WTC11 (cell line): ENCODE measurements at regions not wholly inside any gene's neighbourhood (a gene's known extent, or its start where the extent isn't known, plus 50 kb on each side); places are given as distances from the start of the nearest gene placed in this dataset.

Experiments
- ATAC-seq: fragments of 200-7000 bp; cut with Tn5 transposase; 2 replicates; pipeline ENCODE4 v1.10.0; 2021; ENCODE audit warnings: mild to moderate bottlenecking, moderate library complexity
- CTCF ChIA-PET: fragments of 300-600 bp; sonication (Branson Sonifier 250); formaldehyde crosslinking; loops from one replicate; lab custom pipeline; 2021; ENCODE audit warnings: antibody characterized with exemption; lab: Charles Lee
- POLR2A ChIA-PET: fragments of 350-600 bp; sonication (Branson Sonifier 250); formaldehyde crosslinking; loops from one replicate; lab custom pipeline; 2021; ENCODE audit warnings: antibody characterized with exemption; lab: Charles Lee
- DNase-seq: peaks from one replicate; pipeline ENCODE4 v3.0.0; 2021; ENCODE audit warnings: low spot score
- H3K27ac Mint-ChIP-seq: 2 replicates; pipeline ENCODE4 v1.8.0; 2021; ENCODE audit warnings: mixed read lengths
- H3K27me3 Mint-ChIP-seq: 2 replicates; pipeline ENCODE4 v1.8.0; 2021; ENCODE audit warnings: low read depth, mild to moderate bottlenecking, moderate library complexity, mixed read lengths
- H3K36me3 Mint-ChIP-seq: 2 replicates; pipeline ENCODE4 v1.8.0; 2021; ENCODE audit warnings: mixed read lengths
- H3K4me1 Mint-ChIP-seq: 2 replicates; pipeline ENCODE4 v1.8.0; 2022; ENCODE audit warnings: mixed read lengths
- H3K4me3 Mint-ChIP-seq: 2 replicates; pipeline ENCODE4 v1.8.0; 2021; ENCODE audit warnings: mild to moderate bottlenecking, moderate library complexity, mixed read lengths
- H3K9me3 Mint-ChIP-seq: 2 replicates; pipeline ENCODE4 v1.8.0; 2021; ENCODE audit warnings: mixed read lengths
- CBFB ChIP-seq: sonication (generic); formaldehyde crosslinking; IDR thresholded peaks from 2 replicates; pipeline ENCODE4 v1.8.1; 2022; ENCODE audit warnings: mild to moderate bottlenecking, low read depth, missing genetic modification reagents
- FOXJ3 ChIP-seq: sonication (generic); formaldehyde crosslinking; IDR thresholded peaks from 2 replicates; pipeline ENCODE4 v1.9.0; 2021; ENCODE audit warnings: missing genetic modification reagents, mild to moderate bottlenecking, borderline replicate concordance
- FOXK1 ChIP-seq: sonication (generic); formaldehyde crosslinking; IDR thresholded peaks from 2 replicates; pipeline ENCODE4 v1.8.0; 2022; ENCODE audit warnings: mild to moderate bottlenecking, moderate library complexity, missing genetic modification reagents
- MYBL2 ChIP-seq: sonication (generic); formaldehyde crosslinking; IDR thresholded peaks from 2 replicates; pipeline ENCODE4 v1.8.1; 2023; ENCODE audit warnings: mild to moderate bottlenecking, moderate library complexity, missing genetic modification reagents
- NFYB ChIP-seq: sonication (generic); formaldehyde crosslinking; conservative IDR thresholded peaks from 2 replicates; pipeline ENCODE4 v1.8.0; 2022; ENCODE audit warnings: low read depth, missing genetic modification reagents
- SMAD3 ChIP-seq: sonication (generic); formaldehyde crosslinking; IDR thresholded peaks from 2 replicates; pipeline ENCODE4 v1.8.0; 2022; ENCODE audit warnings: missing genetic modification reagents, mild to moderate bottlenecking, borderline replicate concordance
- TP53 ChIP-seq: sonication (generic); formaldehyde crosslinking; IDR thresholded peaks from 2 replicates; pipeline ENCODE4 v1.8.1; 2023; ENCODE audit warnings: mild to moderate bottlenecking, missing genetic modification reagents
- ZNF138 ChIP-seq: sonication (generic); formaldehyde crosslinking; conservative IDR thresholded peaks from 2 replicates; pipeline ENCODE4 v1.8.1; 2022; ENCODE audit warnings: mild to moderate bottlenecking, moderate library complexity, missing genetic modification reagents
- ZNF317 ChIP-seq: sonication (generic); formaldehyde crosslinking; IDR thresholded peaks from 2 replicates; pipeline ENCODE4 v1.8.1; 2023; ENCODE audit warnings: low read depth, mild to moderate bottlenecking, moderate library complexity, missing genetic modification reagents, borderline replicate concordance
- ZNF396 ChIP-seq: fragments of 250-450 bp; sonication (Bioruptor Pico); IDR thresholded peaks from 2 replicates; pipeline ENCODE4 v1.8.0; 2021; ENCODE audit warnings: mild to moderate bottlenecking, moderate library complexity, borderline replicate concordance
- TF ChIP-seq, protein P1 (sequence below): sonication (generic); formaldehyde crosslinking; IDR thresholded peaks from 2 replicates; pipeline ENCODE4 v1.8.1; 2023; ENCODE audit warnings: mild to moderate bottlenecking, missing genetic modification reagents, borderline replicate concordance
- TF ChIP-seq, protein P2 (sequence below): fragments of 250-450 bp; sonication (Bioruptor Pico); IDR thresholded peaks from 2 replicates; pipeline ENCODE4 v1.9.0; 2021; ENCODE audit warnings: mild to moderate bottlenecking, borderline replicate concordance
- TF ChIP-seq, protein P3 (sequence below): sonication (generic); formaldehyde crosslinking; IDR thresholded peaks from 2 replicates; pipeline ENCODE4 v1.8.1; 2023; ENCODE audit warnings: mild to moderate bottlenecking, moderate library complexity, missing genetic modification reagents
- TF ChIP-seq, protein P4 (sequence below): sonication (generic); formaldehyde crosslinking; IDR thresholded peaks from 2 replicates; pipeline ENCODE4 v1.8.1; 2022; ENCODE audit warnings: low read depth, missing genetic modification reagents, borderline replicate concordance
- TF ChIP-seq, protein P5 (sequence below): sonication (generic); formaldehyde crosslinking; conservative IDR thresholded peaks from 2 replicates; pipeline ENCODE4 v1.8.1; 2023; ENCODE audit warnings: mild to moderate bottlenecking, low read depth, missing genetic modification reagents, moderate library complexity
- TF ChIP-seq, protein P6 (sequence below): sonication (generic); formaldehyde crosslinking; IDR thresholded peaks from 2 replicates; pipeline ENCODE4 v1.8.1; 2022; ENCODE audit warnings: missing genetic modification reagents, borderline replicate concordance

DNA sequence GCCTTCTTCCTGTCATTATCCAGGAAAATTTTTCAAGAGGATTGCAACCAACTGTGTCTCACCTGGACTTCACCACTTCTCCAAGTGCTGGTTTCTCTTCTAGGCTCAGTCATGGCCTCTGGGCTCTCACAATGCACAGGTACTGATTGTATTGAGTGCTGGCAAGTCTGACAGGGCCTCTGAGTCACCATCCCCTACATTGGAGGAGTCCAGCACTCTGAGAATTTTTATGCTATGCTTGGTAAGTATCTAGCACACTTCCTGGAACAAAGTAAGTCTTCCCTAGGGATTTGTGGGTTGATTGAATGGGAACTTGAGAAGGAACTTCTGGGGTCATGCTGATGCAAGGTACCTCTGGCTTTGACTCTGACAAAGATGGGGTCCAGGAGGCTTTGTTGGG lies 147.2 kb upstream of the CELF4 start (continued):
- TF ChIP-seq, protein P1, sequence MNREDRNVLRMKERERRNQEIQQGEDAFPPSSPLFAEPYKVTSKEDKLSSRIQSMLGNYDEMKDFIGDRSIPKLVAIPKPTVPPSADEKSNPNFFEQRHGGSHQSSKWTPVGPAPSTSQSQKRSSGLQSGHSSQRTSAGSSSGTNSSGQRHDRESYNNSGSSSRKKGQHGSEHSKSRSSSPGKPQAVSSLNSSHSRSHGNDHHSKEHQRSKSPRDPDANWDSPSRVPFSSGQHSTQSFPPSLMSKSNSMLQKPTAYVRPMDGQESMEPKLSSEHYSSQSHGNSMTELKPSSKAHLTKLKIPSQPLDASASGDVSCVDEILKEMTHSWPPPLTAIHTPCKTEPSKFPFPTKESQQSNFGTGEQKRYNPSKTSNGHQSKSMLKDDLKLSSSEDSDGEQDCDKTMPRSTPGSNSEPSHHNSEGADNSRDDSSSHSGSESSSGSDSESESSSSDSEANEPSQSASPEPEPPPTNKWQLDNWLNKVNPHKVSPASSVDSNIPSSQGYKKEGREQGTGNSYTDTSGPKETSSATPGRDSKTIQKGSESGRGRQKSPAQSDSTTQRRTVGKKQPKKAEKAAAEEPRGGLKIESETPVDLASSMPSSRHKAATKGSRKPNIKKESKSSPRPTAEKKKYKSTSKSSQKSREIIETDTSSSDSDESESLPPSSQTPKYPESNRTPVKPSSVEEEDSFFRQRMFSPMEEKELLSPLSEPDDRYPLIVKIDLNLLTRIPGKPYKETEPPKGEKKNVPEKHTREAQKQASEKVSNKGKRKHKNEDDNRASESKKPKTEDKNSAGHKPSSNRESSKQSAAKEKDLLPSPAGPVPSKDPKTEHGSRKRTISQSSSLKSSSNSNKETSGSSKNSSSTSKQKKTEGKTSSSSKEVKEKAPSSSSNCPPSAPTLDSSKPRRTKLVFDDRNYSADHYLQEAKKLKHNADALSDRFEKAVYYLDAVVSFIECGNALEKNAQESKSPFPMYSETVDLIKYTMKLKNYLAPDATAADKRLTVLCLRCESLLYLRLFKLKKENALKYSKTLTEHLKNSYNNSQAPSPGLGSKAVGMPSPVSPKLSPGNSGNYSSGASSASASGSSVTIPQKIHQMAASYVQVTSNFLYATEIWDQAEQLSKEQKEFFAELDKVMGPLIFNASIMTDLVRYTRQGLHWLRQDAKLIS (CRISPR knock-in tag), result no peak
- TF ChIP-seq ZNF138 (CRISPR knock-in tag), result no peak
- TF ChIP-seq SMAD3 (CRISPR knock-in tag), result no peak
- TF ChIP-seq ZNF396 (CRISPR knock-in tag), result no peak

DNA sequence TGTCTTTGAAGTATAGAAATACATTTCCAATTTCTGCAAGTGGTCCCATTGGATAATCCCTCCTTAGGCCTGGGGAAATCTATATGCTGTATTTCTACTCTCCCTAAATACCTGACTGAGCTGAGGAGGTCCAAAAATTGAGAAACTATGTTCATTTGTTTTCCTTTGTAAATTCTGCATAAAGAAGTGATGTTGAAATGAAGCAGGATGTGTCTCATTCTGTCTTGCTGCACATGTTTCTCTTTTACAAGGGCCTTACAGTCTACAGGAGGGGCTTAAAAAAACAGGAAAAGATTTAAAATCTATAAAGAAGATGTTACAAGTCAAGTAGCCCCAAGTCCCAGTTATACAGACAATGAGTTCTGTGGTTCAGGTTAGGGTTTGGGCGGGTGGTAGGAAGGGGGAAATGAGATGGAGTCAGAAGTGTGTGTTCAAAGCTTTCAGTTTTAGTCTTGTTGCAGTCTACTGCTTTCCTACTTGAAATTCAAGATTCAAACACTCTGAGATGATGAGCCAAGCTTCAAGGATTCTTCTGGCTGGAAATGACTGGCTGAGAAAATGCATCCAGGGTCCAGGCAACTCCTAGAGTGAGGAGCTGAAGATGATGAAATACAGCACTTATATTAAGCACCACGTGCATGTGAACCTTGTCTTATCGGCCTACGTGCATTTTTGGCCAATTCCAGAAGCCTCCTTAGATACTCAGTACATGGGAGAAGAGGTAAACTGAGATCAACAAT lies 146.3 kb upstream of the CELF4 start:
- CTCF ChIA-PET, result no interaction called here
- POLR2A ChIA-PET, result no interaction called here
- H3K36me3 Mint-ChIP-seq, result no peaks in the 10 kb centered on the region
- DNase-seq (no peak), ATAC-seq (no peak)
- TF ChIP-seq MYBL2, result no peak
- TF ChIP-seq FOXK1 (CRISPR knock-in tag), result no peak
- TF ChIP-seq NFYB, result no peak
- TF ChIP-seq CBFB, result no peak
- TF ChIP-seq, protein P2, sequence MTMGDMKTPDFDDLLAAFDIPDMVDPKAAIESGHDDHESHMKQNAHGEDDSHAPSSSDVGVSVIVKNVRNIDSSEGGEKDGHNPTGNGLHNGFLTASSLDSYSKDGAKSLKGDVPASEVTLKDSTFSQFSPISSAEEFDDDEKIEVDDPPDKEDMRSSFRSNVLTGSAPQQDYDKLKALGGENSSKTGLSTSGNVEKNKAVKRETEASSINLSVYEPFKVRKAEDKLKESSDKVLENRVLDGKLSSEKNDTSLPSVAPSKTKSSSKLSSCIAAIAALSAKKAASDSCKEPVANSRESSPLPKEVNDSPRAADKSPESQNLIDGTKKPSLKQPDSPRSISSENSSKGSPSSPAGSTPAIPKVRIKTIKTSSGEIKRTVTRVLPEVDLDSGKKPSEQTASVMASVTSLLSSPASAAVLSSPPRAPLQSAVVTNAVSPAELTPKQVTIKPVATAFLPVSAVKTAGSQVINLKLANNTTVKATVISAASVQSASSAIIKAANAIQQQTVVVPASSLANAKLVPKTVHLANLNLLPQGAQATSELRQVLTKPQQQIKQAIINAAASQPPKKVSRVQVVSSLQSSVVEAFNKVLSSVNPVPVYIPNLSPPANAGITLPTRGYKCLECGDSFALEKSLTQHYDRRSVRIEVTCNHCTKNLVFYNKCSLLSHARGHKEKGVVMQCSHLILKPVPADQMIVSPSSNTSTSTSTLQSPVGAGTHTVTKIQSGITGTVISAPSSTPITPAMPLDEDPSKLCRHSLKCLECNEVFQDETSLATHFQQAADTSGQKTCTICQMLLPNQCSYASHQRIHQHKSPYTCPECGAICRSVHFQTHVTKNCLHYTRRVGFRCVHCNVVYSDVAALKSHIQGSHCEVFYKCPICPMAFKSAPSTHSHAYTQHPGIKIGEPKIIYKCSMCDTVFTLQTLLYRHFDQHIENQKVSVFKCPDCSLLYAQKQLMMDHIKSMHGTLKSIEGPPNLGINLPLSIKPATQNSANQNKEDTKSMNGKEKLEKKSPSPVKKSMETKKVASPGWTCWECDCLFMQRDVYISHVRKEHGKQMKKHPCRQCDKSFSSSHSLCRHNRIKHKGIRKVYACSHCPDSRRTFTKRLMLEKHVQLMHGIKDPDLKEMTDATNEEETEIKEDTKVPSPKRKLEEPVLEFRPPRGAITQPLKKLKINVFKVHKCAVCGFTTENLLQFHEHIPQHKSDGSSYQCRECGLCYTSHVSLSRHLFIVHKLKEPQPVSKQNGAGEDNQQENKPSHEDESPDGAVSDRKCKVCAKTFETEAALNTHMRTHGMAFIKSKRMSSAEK (CRISPR knock-in tag), result no peak
- no peak for TF ChIP-seq ZNF317 (CRISPR knock-in tag)
- no peak for TF ChIP-seq FOXJ3 (CRISPR knock-in tag)
- TF ChIP-seq, protein P3, sequence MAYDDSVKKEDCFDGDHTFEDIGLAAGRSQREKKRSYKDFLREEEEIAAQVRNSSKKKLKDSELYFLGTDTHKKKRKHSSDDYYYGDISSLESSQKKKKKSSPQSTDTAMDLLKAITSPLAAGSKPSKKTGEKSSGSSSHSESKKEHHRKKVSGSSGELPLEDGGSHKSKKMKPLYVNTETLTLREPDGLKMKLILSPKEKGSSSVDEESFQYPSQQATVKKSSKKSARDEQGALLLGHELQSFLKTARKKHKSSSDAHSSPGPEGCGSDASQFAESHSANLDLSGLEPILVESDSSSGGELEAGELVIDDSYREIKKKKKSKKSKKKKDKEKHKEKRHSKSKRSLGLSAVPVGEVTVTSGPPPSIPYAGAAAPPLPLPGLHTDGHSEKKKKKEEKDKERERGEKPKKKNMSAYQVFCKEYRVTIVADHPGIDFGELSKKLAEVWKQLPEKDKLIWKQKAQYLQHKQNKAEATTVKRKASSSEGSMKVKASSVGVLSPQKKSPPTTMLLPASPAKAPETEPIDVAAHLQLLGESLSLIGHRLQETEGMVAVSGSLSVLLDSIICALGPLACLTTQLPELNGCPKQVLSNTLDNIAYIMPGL (CRISPR knock-in tag), result no peak
- TF ChIP-seq TP53 (CRISPR knock-in tag), result no peak
- TF ChIP-seq, protein P4, sequence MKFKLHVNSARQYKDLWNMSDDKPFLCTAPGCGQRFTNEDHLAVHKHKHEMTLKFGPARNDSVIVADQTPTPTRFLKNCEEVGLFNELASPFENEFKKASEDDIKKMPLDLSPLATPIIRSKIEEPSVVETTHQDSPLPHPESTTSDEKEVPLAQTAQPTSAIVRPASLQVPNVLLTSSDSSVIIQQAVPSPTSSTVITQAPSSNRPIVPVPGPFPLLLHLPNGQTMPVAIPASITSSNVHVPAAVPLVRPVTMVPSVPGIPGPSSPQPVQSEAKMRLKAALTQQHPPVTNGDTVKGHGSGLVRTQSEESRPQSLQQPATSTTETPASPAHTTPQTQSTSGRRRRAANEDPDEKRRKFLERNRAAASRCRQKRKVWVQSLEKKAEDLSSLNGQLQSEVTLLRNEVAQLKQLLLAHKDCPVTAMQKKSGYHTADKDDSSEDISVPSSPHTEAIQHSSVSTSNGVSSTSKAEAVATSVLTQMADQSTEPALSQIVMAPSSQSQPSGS, result no peak
- TF ChIP-seq, protein P5, sequence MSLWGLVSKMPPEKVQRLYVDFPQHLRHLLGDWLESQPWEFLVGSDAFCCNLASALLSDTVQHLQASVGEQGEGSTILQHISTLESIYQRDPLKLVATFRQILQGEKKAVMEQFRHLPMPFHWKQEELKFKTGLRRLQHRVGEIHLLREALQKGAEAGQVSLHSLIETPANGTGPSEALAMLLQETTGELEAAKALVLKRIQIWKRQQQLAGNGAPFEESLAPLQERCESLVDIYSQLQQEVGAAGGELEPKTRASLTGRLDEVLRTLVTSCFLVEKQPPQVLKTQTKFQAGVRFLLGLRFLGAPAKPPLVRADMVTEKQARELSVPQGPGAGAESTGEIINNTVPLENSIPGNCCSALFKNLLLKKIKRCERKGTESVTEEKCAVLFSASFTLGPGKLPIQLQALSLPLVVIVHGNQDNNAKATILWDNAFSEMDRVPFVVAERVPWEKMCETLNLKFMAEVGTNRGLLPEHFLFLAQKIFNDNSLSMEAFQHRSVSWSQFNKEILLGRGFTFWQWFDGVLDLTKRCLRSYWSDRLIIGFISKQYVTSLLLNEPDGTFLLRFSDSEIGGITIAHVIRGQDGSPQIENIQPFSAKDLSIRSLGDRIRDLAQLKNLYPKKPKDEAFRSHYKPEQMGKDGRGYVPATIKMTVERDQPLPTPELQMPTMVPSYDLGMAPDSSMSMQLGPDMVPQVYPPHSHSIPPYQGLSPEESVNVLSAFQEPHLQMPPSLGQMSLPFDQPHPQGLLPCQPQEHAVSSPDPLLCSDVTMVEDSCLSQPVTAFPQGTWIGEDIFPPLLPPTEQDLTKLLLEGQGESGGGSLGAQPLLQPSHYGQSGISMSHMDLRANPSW, result no peak
- TF ChIP-seq, protein P6, sequence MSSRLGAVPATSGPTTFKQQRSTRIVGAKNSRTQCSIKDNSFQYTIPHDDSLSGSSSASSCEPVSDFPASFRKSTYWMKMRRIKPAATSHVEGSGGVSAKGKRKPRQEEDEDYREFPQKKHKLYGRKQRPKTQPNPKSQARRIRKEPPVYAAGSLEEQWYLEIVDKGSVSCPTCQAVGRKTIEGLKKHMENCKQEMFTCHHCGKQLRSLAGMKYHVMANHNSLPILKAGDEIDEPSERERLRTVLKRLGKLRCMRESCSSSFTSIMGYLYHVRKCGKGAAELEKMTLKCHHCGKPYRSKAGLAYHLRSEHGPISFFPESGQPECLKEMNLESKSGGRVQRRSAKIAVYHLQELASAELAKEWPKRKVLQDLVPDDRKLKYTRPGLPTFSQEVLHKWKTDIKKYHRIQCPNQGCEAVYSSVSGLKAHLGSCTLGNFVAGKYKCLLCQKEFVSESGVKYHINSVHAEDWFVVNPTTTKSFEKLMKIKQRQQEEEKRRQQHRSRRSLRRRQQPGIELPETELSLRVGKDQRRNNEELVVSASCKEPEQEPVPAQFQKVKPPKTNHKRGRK (CRISPR knock-in tag), result no peak
- H3K9me3 Mint-ChIP-seq, result no peaks in the 10 kb centered on the region; the same call in 1 of the 2 replicates
- H3K27me3 Mint-ChIP-seq, result peaks cover 3% of the 10 kb centered on the region; the same call in 1 of the 2 replicates
- no peak overlapping the region for H3K27ac Mint-ChIP-seq
- peaks cover 9% of the 10 kb centered on the region for H3K4me1 Mint-ChIP-seq
- H3K4me3 Mint-ChIP-seq, result no peak overlapping the region
